Stimulated activated naive CD8-positive, alpha-beta T cell treated with anti-CD3 and anti-CD28 coated beads, Interleukin-15, Interleukin-2, amounts not matched to agents 100 U/mL and 50 U/mL, for 24 hours (primary cell): ENCODE measurements at regions not wholly inside any gene's neighbourhood (a gene's known extent, or its start where the extent isn't known, plus 50 kb on each side); places are given as distances from the start of the nearest gene placed in this dataset.
"Not testable (repeated sequence)": the region's sequence is repeated elsewhere in the genome, so short reads cannot be mapped to it uniquely, and the experiment has no call there.

Experiments used
- ATAC-seq: fragments of 150-1000 bp; cut with Tn5 transposase; one replicate; pipeline ENCODE4 v1.10.0; 2021
- DNase-seq: peaks from one replicate; pipeline ENCODE4 v3.0.0; 2021

DNA sequence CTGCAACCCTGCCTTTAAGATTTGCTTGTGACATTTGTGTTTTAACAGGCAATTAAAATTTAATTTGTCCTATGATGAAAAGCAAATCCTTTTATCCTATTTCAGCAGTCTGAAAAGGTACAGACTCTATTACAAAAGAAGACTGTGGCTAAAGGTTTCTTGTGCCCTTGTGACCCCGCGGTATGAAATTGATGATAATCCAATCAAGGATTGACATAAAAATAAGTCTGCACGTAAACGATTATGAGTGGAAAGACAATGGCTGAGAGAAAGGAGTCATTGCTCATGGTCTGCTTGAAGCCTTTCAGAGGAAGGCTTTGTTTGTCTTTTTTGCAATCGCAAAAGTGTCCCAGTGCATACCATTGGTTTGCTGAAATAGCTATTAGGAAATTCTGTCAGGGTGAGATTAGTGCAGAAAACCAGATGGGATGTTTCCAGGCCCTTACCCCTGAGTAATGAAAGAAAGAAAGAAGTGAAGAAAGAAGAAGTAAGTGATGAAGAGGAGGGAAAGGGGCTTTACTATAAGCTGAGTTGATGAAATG, 867.8 kb upstream of the CDH8 start:
- ATAC-seq (no peak), DNase-seq (no peak)

GRCh38 chr16:62899737-62900136, 863.5 kb upstream of the CDH8 start:
- no peak for ATAC-seq

DNA sequence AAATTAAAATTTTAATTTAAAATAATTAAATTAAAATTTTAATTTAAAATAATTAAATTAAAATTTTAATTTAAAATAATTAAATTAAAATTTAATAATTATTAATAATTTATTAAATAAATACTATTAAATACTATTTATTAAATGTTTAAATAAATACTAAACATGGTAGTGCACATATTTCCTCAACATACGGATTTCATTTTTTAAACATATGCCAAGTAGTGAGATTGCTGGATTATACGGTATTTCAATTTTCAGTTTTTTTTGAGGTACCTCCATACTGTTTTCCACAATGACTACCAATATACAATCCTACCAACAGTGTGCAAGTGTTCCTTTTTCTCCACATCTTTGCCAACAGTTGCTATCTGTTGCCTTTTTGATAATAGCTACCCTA, 852.9 kb upstream of the CDH8 start:
- DNase-seq = no peak
- ATAC-seq = no peak

More at GRCh38 chr16:62899737-62900136, 863.5 kb upstream of the CDH8 start:
- DNase-seq = no peak

- no peak for DNase-seq
Measured at GRCh38 chr16:62883509-62883908, 847.3 kb upstream of the CDH8 start.

DNA sequence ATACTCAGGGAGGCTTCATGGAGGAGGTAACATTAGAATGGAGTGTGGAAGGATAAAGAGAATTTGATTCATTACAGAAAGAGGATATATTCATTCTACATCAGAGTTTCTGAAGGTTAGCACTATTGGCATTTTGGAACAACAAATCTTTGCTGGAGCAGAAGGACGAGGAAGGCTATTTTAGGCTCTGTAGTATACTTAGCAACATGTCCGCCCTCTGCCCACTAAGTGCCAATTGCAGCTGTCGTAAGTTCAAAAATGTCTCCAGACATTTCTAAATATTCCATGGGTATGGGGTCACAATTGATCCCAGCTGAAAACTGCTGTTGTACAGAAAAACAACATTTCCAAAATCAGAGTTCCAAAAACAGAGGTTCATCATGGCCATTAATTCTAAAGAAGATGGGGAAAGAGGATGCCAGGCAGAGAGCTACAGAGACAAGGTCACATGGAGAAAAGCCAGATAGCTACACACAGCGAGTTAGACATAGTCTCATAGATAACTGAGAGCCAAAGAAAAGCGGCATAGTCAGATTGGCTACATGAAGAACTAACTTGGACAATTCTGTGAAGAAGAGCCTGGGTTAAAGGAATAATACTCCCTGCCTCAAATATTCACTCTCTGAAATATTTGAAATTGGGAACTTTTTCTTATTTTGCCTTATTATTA, 846.4 kb upstream of the CDH8 start:
- no peak for ATAC-seq

More at GRCh38 chr16:62883509-62883908, 847.3 kb upstream of the CDH8 start:
- no peak for ATAC-seq

GRCh38 chr16:62876133-62876532, 839.9 kb upstream of the CDH8 start:
- ATAC-seq = no peak
- DNase-seq = no peak

More for the DNA sequence above, 846.4 kb upstream of the CDH8 start:
- no peak for DNase-seq

- no peak for ATAC-seq
- DNase-seq = no peak
Measured at GRCh38 chr16:62872339-62872738, 836.1 kb upstream of the CDH8 start.

DNA sequence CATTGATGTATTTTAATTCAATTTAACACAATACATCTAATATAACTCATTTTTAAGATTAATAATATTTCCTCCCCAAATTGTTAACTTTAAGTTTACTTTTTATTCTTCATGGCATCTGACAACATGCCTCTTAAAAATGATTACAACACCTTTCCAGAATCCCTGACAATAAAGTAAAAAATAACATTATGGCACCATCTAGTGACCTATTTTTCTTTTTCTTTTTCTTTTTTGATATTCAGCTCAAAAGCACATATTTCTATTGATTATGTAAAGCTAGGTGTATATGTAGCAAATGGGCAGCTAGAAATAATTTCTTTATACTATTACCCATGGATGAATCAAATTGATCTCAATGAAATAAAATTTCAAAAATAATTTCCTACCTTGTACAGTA, 834.3 kb upstream of the CDH8 start:
- DNase-seq (no peak), ATAC-seq (no peak)

- no peak for ATAC-seq
Measured at GRCh38 chr16:62869837-62870236, 833.6 kb upstream of the CDH8 start.

GRCh38 chr16:62863139-62863538, 826.9 kb upstream of the CDH8 start:
- ATAC-seq (no peak), DNase-seq (no peak)

More at GRCh38 chr16:62869837-62870236, 833.6 kb upstream of the CDH8 start:
- DNase-seq = no peak

GRCh38 chr16:62853887-62854286, 817.6 kb upstream of the CDH8 start:
- DNase-seq (no peak), ATAC-seq (no peak)

DNA sequence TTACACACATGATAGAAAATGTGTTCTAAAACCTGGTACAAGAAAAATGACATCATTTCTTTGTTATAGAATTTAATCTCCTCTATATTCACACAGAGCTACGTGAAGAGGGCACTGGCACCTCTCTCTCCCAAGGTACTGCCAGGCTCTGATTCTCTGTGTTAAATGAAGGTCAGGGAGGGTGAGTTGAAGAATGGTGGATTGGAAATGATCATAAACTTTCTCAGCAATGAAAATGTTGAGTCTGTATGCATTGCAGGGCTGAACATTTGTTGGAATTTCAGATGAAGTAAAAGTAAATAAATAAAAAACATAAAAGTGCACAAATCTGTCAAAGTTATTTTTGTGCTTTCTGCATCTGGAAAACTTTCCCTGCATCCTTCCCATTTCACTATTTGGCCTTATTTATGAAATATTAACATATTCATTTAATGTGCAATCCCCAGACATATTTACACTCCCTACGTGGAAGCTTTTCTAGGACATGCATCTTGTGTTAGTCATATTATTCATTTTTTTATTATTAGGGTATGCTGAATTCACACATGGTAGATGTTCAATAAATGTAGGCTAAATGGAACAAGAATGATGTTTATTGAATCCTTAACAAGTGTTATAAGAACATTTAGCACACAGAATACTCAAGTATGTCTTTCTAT, 810.3 kb upstream of the CDH8 start:
- no peak for ATAC-seq
- DNase-seq = no peak

DNA sequence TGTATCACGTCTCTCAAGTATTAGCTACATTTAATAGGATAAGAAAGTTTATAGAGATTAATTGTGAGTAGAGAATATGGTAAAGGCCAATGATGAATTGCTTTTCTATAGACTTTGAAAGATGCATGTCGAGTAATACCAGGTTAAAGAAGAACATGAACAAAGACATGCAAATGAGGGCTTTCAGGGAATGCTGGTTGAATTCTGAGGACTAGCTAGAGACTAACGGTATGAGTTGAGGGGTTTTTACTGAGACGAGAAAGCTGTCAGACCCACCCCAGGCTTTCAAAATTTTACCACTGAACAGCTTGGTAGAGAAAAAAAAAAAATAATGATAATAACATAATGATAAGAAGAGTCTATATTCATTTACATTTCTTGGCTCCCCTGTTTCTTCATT, 796.0 kb upstream of the CDH8 start:
- no peak for ATAC-seq
- no peak for DNase-seq

DNA sequence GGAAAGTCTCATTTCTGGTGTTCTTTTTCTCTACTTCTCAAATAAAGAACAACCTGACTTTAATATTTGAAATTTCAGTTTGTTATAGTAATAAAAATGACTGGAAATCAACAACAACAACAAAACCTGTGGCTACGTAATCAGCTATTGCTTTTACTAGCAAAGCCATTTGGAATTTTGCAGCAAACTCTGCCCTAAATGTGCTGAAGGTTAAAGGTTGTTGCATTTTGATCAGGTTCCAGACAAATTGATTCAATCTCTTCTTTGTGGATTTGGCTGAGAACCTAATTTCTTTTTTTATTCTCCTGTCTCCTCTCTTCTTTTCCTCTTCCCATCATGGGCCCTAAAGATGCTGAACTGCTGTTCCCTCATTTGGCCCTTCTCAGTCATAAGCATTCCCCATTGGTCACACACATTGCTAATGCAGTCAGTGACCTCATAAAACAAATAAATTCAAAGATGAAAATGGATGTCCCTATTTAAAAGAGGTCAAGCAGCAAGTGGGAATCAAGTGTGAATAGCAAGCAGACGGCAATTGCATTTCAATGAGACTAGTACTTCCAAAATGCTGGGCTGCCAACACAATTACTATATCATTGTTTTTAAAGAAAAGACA, 795.1 kb upstream of the CDH8 start:
- no peak for ATAC-seq
- no peak for DNase-seq

- no peak for ATAC-seq
- no peak for DNase-seq
Measured at GRCh38 chr16:62829607-62830006, 793.4 kb upstream of the CDH8 start.

- DNase-seq (no peak), ATAC-seq (no peak)
Measured at GRCh38 chr16:62829084-62829483, 792.8 kb upstream of the CDH8 start.

DNA sequence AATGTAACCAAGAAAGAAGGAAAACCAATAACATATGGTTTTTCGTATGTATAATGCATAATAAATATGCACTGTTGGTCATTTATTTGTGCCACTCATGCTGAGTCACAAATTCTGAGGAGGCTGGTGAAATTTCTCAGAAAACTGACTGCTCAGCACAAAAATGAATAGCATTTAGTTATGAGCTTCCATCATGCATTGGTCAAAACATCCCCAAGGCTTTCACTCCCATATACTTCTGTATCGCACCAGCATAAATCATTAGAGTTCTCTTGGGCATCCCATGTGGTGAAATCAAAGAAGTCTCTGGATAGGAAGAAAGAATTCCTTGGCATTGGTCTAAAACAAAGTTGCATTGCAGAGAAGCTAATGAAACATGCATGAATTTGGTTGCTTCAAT, 785.6 kb upstream of the CDH8 start:
- DNase-seq = no peak
- ATAC-seq = no peak

GRCh38 chr16:62816971-62817519, 780.8 kb upstream of the CDH8 start:
- DNase-seq = no peak

GRCh38 chr16:62814891-62815290, 778.7 kb upstream of the CDH8 start:
- no peak for DNase-seq
- ATAC-seq = no peak

More at GRCh38 chr16:62816971-62817519, 780.8 kb upstream of the CDH8 start:
- ATAC-seq = no peak

DNA sequence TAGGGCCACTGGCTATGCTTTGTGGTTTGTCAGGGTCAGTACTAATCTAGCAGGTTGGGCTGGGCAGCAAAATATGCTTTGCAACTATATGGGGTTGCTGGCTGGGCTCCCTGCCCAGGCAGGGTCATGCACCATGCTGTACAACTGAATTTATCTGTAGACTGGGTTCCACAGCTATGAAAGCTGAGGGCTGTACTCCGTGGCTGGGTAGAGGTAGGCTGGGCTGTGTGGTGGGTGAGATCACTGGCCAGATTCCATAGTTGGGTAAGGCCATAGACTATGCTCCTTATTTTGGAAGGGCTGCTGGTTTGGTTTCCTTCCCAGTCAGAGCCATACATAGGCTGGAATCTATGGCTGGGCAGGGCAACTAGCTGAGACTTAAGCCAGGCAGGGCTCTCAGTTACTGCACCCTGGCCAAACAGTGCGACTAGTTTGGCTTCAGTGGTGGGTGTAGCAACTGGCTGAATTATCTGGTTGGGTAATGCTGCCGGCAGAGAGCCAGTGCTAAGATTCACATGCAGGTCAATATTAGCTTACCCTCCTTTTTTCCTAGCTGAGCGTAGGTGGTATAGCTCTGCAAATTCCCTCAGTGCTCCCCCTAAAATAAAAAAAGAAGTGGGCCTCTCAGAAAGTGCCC, 769.1 kb upstream of the CDH8 start:
- no peak for DNase-seq
- ATAC-seq = no peak

- no peak for ATAC-seq
- DNase-seq = no peak
Measured at GRCh38 chr16:62794724-62795123, 758.5 kb upstream of the CDH8 start.

DNA sequence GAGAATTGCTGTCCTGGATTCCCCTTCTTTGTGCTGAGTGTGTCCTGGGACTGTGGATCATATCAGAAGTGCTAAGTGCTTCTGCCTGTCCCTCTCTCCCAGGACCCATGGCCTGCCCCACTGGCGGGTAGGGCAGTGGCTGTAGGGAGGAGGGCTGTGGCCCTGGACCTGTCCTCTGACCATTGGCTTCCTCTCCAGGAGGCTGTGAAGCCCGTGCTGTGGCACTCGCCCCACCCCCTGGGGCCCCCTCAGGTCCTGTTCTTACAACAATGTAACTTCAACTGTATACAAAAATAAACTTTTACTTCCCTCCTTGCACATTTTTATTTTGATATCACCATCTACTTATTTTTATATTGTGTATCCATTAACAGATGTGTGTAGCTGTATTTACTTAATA, 743.8 kb upstream of the CDH8 start:
- DNase-seq, ATAC-seq: not testable (repeated sequence)
